ENCODE measurements at regions not wholly inside any gene's neighbourhood (a gene's known extent, or its start where the extent isn't known, plus 50 kb on each side); places are given as distances from the start of the nearest gene placed in this dataset.

- intact Hi-C loops (cut with DNase I; ENCODE audit: low total_unique reads) = no loop called here
- TF ChIP-seq CTCF (IDR thresholded peaks at IDR 0.05) (no peak), POLR2A (IDR thresholded peaks at IDR 0.05) (no peak)
- DNase-seq (ENCODE audit: low spot score in 2 of 2) = no peak
- WGBS, 2 donors = 88 to 92% methylated on average over 8 of the region's 8 CpGs
- H3K4me3 ChIP-seq (ENCODE audit: low read depth, poor library complexity, severe bottlenecking) = no peak overlapping the region
Measured at GRCh38 chr20:60687213-60687612, 564.8 kb upstream of the CDH4 start.

GRCh38 chr20:60690771-60691170 lies 561.3 kb upstream of the CDH4 start:
- no peak overlapping the region for H3K4me3 ChIP-seq (ENCODE audit: low read depth, poor library complexity, severe bottlenecking)
- no peak for TF ChIP-seq CTCF (IDR thresholded peaks at IDR 0.05)
- no peak for TF ChIP-seq POLR2A (IDR thresholded peaks at IDR 0.05)
- intact Hi-C loops (cut with DNase I; ENCODE audit: low total_unique reads) = no loop called here
- WGBS, 2 donors = 44 to 47% methylated on average over 3 of the region's 3 CpGs
- no peak for DNase-seq (ENCODE audit: low spot score in 2 of 2)

GRCh38 chr20:60691966-60692615 lies 560.0 kb upstream of the CDH4 start:
- no peak overlapping the region for H3K4me3 ChIP-seq (ENCODE audit: low read depth, poor library complexity, severe bottlenecking)
- no peak for TF ChIP-seq POLR2A (IDR thresholded peaks at IDR 0.05)
- no peak for TF ChIP-seq CTCF (IDR thresholded peaks at IDR 0.05)
- intact Hi-C loops (cut with DNase I; ENCODE audit: low total_unique reads) = no loop called here
- no peak for DNase-seq (ENCODE audit: low spot score in 2 of 2)
- WGBS, 2 donors = 56 to 70% methylated on average over 4 of the region's 4 CpGs

- TF ChIP-seq CTCF (IDR thresholded peaks at IDR 0.05) (no peak), POLR2A (IDR thresholded peaks at IDR 0.05) (no peak)
- intact Hi-C loops (cut with DNase I; ENCODE audit: low total_unique reads) = no loop called here
- 50 to 53% methylated on average over 11 of the region's 11 CpGs for WGBS, 2 donors
- no peak overlapping the region for H3K4me3 ChIP-seq (ENCODE audit: low read depth, poor library complexity, severe bottlenecking)
- DNase-seq (ENCODE audit: low spot score in 2 of 2) = no peak
Measured at GRCh38 chr20:60693496-60694133, 558.4 kb upstream of the CDH4 start.

GRCh38 chr20:60694763-60695162 lies 557.3 kb upstream of the CDH4 start:
- TF ChIP-seq POLR2A (IDR thresholded peaks at IDR 0.05) = no peak
- TF ChIP-seq CTCF (IDR thresholded peaks at IDR 0.05) = no peak
- 88 to 92% methylated on average over 1 of the region's 1 CpG for WGBS, 2 donors
- H3K4me3 ChIP-seq (ENCODE audit: low read depth, poor library complexity, severe bottlenecking) = no peak overlapping the region
- intact Hi-C loops (cut with DNase I; ENCODE audit: low total_unique reads) = no loop called here
- no peak for DNase-seq (ENCODE audit: low spot score in 2 of 2)

All from lower leg skin (tissue), 4 donors.